ENCODE measurements at regions not wholly inside any gene's neighbourhood (a gene's known extent, or its start where the extent isn't known, plus 50 kb on each side); places are given as distances from the start of the nearest gene placed in this dataset.
"Not testable (repeated sequence)": the region's sequence is repeated elsewhere in the genome, so short reads cannot be mapped to it uniquely, and the experiment has no call there.

- DNase-seq (ENCODE audit: low spot score), result no peak
Observed at GRCh38 chr10:109650228-109650627, 273.1 kb downstream of the XPNPEP1 start.

GRCh38 chr10:109647627-109648026, 275.7 kb downstream of the XPNPEP1 start:
- DNase-seq (ENCODE audit: low spot score), result no peak

- no peak for DNase-seq (ENCODE audit: low spot score)
Observed at GRCh38 chr10:109633846-109634245, 289.5 kb downstream of the XPNPEP1 start.

GRCh38 chr10:109633017-109633416, 290.3 kb downstream of the XPNPEP1 start:
- DNase-seq (ENCODE audit: low spot score), result not testable (repeated sequence)

- no peak for DNase-seq (ENCODE audit: low spot score)
Observed at GRCh38 chr10:109624939-109625338, 298.4 kb downstream of the XPNPEP1 start.

- DNase-seq (ENCODE audit: low spot score), result no peak
Observed at GRCh38 chr10:109622566-109622965, 300.7 kb downstream of the XPNPEP1 start.

GRCh38 chr10:109620396-109620795, 302.9 kb downstream of the XPNPEP1 start:
- DNase-seq (ENCODE audit: low spot score), result no peak

- DNase-seq (ENCODE audit: low spot score), result no peak
Observed at GRCh38 chr10:109619914-109620313, 303.4 kb downstream of the XPNPEP1 start.

GRCh38 chr10:109618748-109619147, 304.6 kb downstream of the XPNPEP1 start:
- DNase-seq (ENCODE audit: low spot score), result no peak

- DNase-seq (ENCODE audit: low spot score), result no peak
Observed at GRCh38 chr10:109618301-109618700, 305.0 kb downstream of the XPNPEP1 start.

GRCh38 chr10:109616359-109616980, 306.8 kb downstream of the XPNPEP1 start:
- no peak for DNase-seq (ENCODE audit: low spot score)

GRCh38 chr10:109595356-109595755, 328.0 kb downstream of the XPNPEP1 start:
- not testable (repeated sequence) for DNase-seq (ENCODE audit: low spot score)

- no peak for DNase-seq (ENCODE audit: low spot score)
Observed at GRCh38 chr10:109593682-109594081, 329.6 kb downstream of the XPNPEP1 start.

- DNase-seq (ENCODE audit: low spot score), result no peak
Observed at GRCh38 chr10:109592391-109592790, 330.9 kb downstream of the XPNPEP1 start.

GRCh38 chr10:109591601-109592000, 331.7 kb downstream of the XPNPEP1 start:
- no peak for DNase-seq (ENCODE audit: low spot score)

- no peak for DNase-seq (ENCODE audit: low spot score)
Observed at GRCh38 chr10:109588259-109588658, 335.1 kb downstream of the XPNPEP1 start.

GRCh38 chr10:109587366-109587765, 335.9 kb downstream of the XPNPEP1 start:
- no peak for DNase-seq (ENCODE audit: low spot score)

- no peak for DNase-seq (ENCODE audit: low spot score)
Observed at GRCh38 chr10:109556399-109556798, 366.9 kb downstream of the XPNPEP1 start.

GRCh38 chr10:109542050-109542603, 381.2 kb downstream of the XPNPEP1 start:
- DNase-seq (ENCODE audit: low spot score), result not testable (repeated sequence)

GRCh38 chr10:109534193-109534592, 389.1 kb downstream of the XPNPEP1 start:
- DNase-seq (ENCODE audit: low spot score), result no peak

GRCh38 chr10:109529258-109529657, 394.1 kb downstream of the XPNPEP1 start:
- no peak for DNase-seq (ENCODE audit: low spot score)

- no peak for DNase-seq (ENCODE audit: low spot score)
Observed at GRCh38 chr10:109517748-109518147, 405.6 kb downstream of the XPNPEP1 start.

- no peak for DNase-seq (ENCODE audit: low spot score)
Observed at GRCh38 chr10:109504401-109504800, 418.9 kb downstream of the XPNPEP1 start.

GRCh38 chr10:109487691-109488090, 435.6 kb downstream of the XPNPEP1 start:
- DNase-seq (ENCODE audit: low spot score), result no peak
